Tibial nerve (tissue), 4 donors: ENCODE measurements at regions not wholly inside any gene's neighbourhood (a gene's known extent, or its start where the extent isn't known, plus 50 kb on each side); places are given as distances from the start of the nearest gene placed in this dataset.

Source experiments
- CTCF ChIP-seq, 5 experiments: fragments of 200-600 bp in 3 of 5; fragments of 450-650 bp in 2 of 5; sonication (generic) in 3 of 5; IDR thresholded peaks; one replicate each; pipeline ENCODE4 v1.5.1; 2016 to 2019; ENCODE audit warnings: antibody characterized with exemption in 5 of 5, mild to moderate bottlenecking in 3 of 5, moderate library complexity in 2 of 5
- EP300 ChIP-seq, 2 donors: sonication (generic); formaldehyde crosslinking; IDR thresholded peaks; one replicate each; pipeline ENCODE4 v1.6.1; 2017; ENCODE audit warnings: antibody characterized with exemption in 2 of 2, mild to moderate bottlenecking in 1 of 2
- POLR2A ChIP-seq, 2 donors: fragments of 450-650 bp; IDR thresholded peaks; one replicate each; pipeline ENCODE4 v1.6.1; 2017; ENCODE audit warnings: antibody characterized with exemption in 2 of 2, mild to moderate bottlenecking in 2 of 2, moderate library complexity in 2 of 2

- TF ChIP-seq EP300 (IDR thresholded peaks at IDR 0.05) (no peak), CTCF (IDR thresholded peaks at IDR 0.05) (no peak), POLR2A (IDR thresholded peaks at IDR 0.05) (no peak)
These were observed 537.5 kb downstream of the LTN1 start for GRCh38 chr21:28455253-28455600.
